ENCODE measurements at regions not wholly inside any gene's neighbourhood (a gene's known extent, or its start where the extent isn't known, plus 50 kb on each side); places are given as distances from the start of the nearest gene placed in this dataset.

DNA sequence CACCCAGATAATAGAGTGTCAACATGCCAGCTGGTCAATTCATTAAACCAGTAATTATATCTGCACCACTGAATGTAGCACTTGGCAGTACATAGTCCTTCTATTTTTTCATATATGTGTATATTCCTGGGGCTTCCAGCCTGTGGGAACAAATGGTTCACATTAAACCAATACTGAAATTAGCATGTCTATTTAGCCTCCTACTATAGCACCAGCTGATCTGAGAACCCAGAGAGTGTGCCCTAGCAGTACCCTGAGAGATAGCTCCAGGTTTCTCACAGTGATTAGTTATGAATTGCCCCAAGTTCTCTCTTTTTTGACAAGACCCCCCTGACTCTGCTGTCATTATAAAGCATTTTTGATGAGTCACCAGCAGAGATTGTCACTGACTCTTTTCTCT is 1097.3 kb upstream of the FLRT2 start:
- TF ChIP-seq EP300 (IDR thresholded peaks at IDR 0.05; ENCODE audit: low read depth) = no peak
- TF ChIP-seq, protein P1, sequence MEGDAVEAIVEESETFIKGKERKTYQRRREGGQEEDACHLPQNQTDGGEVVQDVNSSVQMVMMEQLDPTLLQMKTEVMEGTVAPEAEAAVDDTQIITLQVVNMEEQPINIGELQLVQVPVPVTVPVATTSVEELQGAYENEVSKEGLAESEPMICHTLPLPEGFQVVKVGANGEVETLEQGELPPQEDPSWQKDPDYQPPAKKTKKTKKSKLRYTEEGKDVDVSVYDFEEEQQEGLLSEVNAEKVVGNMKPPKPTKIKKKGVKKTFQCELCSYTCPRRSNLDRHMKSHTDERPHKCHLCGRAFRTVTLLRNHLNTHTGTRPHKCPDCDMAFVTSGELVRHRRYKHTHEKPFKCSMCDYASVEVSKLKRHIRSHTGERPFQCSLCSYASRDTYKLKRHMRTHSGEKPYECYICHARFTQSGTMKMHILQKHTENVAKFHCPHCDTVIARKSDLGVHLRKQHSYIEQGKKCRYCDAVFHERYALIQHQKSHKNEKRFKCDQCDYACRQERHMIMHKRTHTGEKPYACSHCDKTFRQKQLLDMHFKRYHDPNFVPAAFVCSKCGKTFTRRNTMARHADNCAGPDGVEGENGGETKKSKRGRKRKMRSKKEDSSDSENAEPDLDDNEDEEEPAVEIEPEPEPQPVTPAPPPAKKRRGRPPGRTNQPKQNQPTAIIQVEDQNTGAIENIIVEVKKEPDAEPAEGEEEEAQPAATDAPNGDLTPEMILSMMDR (IDR thresholded peaks at IDR 0.05) = no peak
- no peak for TF ChIP-seq POLR2AphosphoS5 (IDR thresholded peaks at IDR 0.05)

All from transverse colon (tissue), 4 donors.